Retina (tissue), 1 donor: ENCODE measurements at regions not wholly inside any gene's neighbourhood (a gene's known extent, or its start where the extent isn't known, plus 50 kb on each side); places are given as distances from the start of the nearest gene placed in this dataset.

Experiments used
- DNase-seq: peaks from one replicate; pipeline ENCODE4 v3.0.0-alpha.2; 2016

- no peak for DNase-seq
These were observed 472.2 kb downstream of the ARL4A start for GRCh38 chr7:13159467-13160184.

- no peak for DNase-seq
These were observed 473.7 kb downstream of the ARL4A start for GRCh38 chr7:13161125-13161524.

- peak; percentile 11 for DNase-seq
These were observed 478.4 kb downstream of the ARL4A start for GRCh38 chr7:13165854-13166253.

- no peak for DNase-seq
These were observed 479.4 kb downstream of the ARL4A start for GRCh38 chr7:13166801-13167200.

GRCh38 chr7:13169356-13169755 is 481.9 kb downstream of the ARL4A start:
- no peak for DNase-seq

GRCh38 chr7:13174991-13175390 is 487.6 kb downstream of the ARL4A start:
- no peak for DNase-seq

- DNase-seq, result peak; percentile 25
These were observed 491.7 kb downstream of the ARL4A start for GRCh38 chr7:13179011-13179582.

- DNase-seq, result no peak
These were observed 492.5 kb downstream of the ARL4A start for GRCh38 chr7:13179775-13180523.

- peak; percentile 41 for DNase-seq
These were observed 493.8 kb downstream of the ARL4A start for GRCh38 chr7:13181216-13181615.

- DNase-seq, result no peak
These were observed 497.7 kb downstream of the ARL4A start for GRCh38 chr7:13185139-13185538.

- no peak for DNase-seq
These were observed 500.9 kb downstream of the ARL4A start for GRCh38 chr7:13188236-13188805.

- DNase-seq, result no peak
These were observed 501.5 kb downstream of the ARL4A start for GRCh38 chr7:13188922-13189321.

GRCh38 chr7:13189668-13190067 is 502.2 kb downstream of the ARL4A start:
- DNase-seq, result no peak

GRCh38 chr7:13197501-13197900 is 510.1 kb downstream of the ARL4A start:
- DNase-seq, result no peak

- no peak for DNase-seq
These were observed 510.6 kb downstream of the ARL4A start for GRCh38 chr7:13198036-13198435.

GRCh38 chr7:13198727-13199126 is 511.3 kb downstream of the ARL4A start:
- no peak for DNase-seq

GRCh38 chr7:13201628-13202027 is 514.2 kb downstream of the ARL4A start:
- no peak for DNase-seq

GRCh38 chr7:13217768-13218167 is 530.3 kb downstream of the ARL4A start:
- no peak for DNase-seq

- DNase-seq, result no peak
These were observed 537.6 kb downstream of the ARL4A start for GRCh38 chr7:13225068-13225467.

- no peak for DNase-seq
These were observed 539.0 kb downstream of the ARL4A start for GRCh38 chr7:13226385-13226784.

GRCh38 chr7:13231216-13231615 is 543.8 kb downstream of the ARL4A start:
- peak; percentile 58 for DNase-seq

- DNase-seq, result peak; percentile 9
These were observed 548.0 kb downstream of the ARL4A start for GRCh38 chr7:13235436-13235835.

GRCh38 chr7:13236026-13236425 is 548.6 kb downstream of the ARL4A start:
- DNase-seq, result peak; percentile 18

GRCh38 chr7:13240349-13240748 is 552.9 kb downstream of the ARL4A start:
- no peak for DNase-seq
